CD4-positive, alpha-beta T cell treated with Interferon alpha-2 for 1 hour (primary cell): ENCODE measurements at regions not wholly inside any gene's neighbourhood (a gene's known extent, or its start where the extent isn't known, plus 50 kb on each side); places are given as distances from the start of the nearest gene placed in this dataset.

ENCODE experiments used
- DNase-seq, 2 donors: peaks; one replicate each; pipeline ENCODE4 v3.0.0-alpha.2; 2020 to 2022

GRCh38 chr3:66592927-66593625, 92.3 kb upstream of the LRIG1 start:
- no peak for DNase-seq

- DNase-seq: no peak
Observed at GRCh38 chr3:66593978-66594377, 93.2 kb upstream of the LRIG1 start.

GRCh38 chr3:66597308-66597863, 96.6 kb upstream of the LRIG1 start:
- DNase-seq: no peak

- no peak for DNase-seq
Observed at GRCh38 chr3:66598168-66598567, 97.3 kb upstream of the LRIG1 start.

- no peak for DNase-seq
Observed at GRCh38 chr3:66602237-66602636, 101.4 kb upstream of the LRIG1 start.

- DNase-seq: no peak
Observed at GRCh38 chr3:66602691-66603090, 101.9 kb upstream of the LRIG1 start.

- DNase-seq: no peak
Observed at GRCh38 chr3:66603151-66603611, 102.4 kb upstream of the LRIG1 start.

GRCh38 chr3:66604481-66604880, 103.7 kb upstream of the LRIG1 start:
- no peak for DNase-seq

GRCh38 chr3:66606126-66606525, 105.3 kb upstream of the LRIG1 start:
- no peak for DNase-seq

GRCh38 chr3:66606868-66607267, 106.0 kb upstream of the LRIG1 start:
- DNase-seq: no peak

- DNase-seq: no peak
Observed at GRCh38 chr3:66609660-66610561, 109.1 kb upstream of the LRIG1 start.

GRCh38 chr3:66610562-66610909, 109.7 kb upstream of the LRIG1 start:
- DNase-seq: no peak

GRCh38 chr3:66615643-66616301, 115.0 kb upstream of the LRIG1 start:
- no peak for DNase-seq

GRCh38 chr3:66617351-66617750, 116.5 kb upstream of the LRIG1 start:
- DNase-seq: no peak

- no peak for DNase-seq
Observed at GRCh38 chr3:66618066-66618465, 117.2 kb upstream of the LRIG1 start.

GRCh38 chr3:66620296-66620695, 119.5 kb upstream of the LRIG1 start:
- DNase-seq: no peak

- DNase-seq: no peak
Observed at GRCh38 chr3:66622756-66623457, 122.1 kb upstream of the LRIG1 start.

- no peak for DNase-seq
Observed at GRCh38 chr3:66625505-66626216, 124.8 kb upstream of the LRIG1 start.

- no peak for DNase-seq
Observed at GRCh38 chr3:66629150-66629981, 128.5 kb upstream of the LRIG1 start.

GRCh38 chr3:66629982-66630368, 129.2 kb upstream of the LRIG1 start:
- no peak for DNase-seq
